Endodermal cell (in vitro differentiated cells): ENCODE measurements at regions not wholly inside any gene's neighbourhood (a gene's known extent, or its start where the extent isn't known, plus 50 kb on each side); places are given as distances from the start of the nearest gene placed in this dataset.

Experiments
- DNase-seq: peaks from one replicate; pipeline ENCODE4 v3.0.0-alpha.2; 2017
- H3K27ac ChIP-seq: 2 replicates; pipeline ENCODE4 v1.5.1; 2013; ENCODE audit warnings: mild to moderate bottlenecking, low read depth, low read length, moderate library complexity
- H3K27me3 ChIP-seq: 2 replicates; pipeline ENCODE4 v1.6.1; 2013; ENCODE audit warnings: mild to moderate bottlenecking, low read length, moderate library complexity; ENCODE audit not compliant: insufficient read depth, control insufficient read depth, poor library complexity, severe bottlenecking
- H3K36me3 ChIP-seq: 2 replicates; pipeline ENCODE4 v1.7.0; 2013; ENCODE audit warnings: mild to moderate bottlenecking, low read length, moderate library complexity; ENCODE audit not compliant: control insufficient read depth, insufficient read depth
- H3K4me1 ChIP-seq: one replicate; pipeline ENCODE4 v1.7.0; 2013; ENCODE audit warnings: low read length; ENCODE audit not compliant: control insufficient read depth, insufficient read depth
- H3K4me3 ChIP-seq: 2 replicates; pipeline ENCODE4 v1.5.1; 2013; ENCODE audit warnings: mild to moderate bottlenecking, low read length, moderate library complexity
- H3K9ac ChIP-seq: 2 replicates; pipeline ENCODE4 v1.6.1; 2013; ENCODE audit warnings: mild to moderate bottlenecking, low read length, moderate library complexity; ENCODE audit not compliant: poor library complexity, severe bottlenecking; ENCODE audit errors: extremely low read depth
- H3K9me3 ChIP-seq: 2 replicates; pipeline ENCODE4 v1.6.1; 2013; ENCODE audit warnings: mild to moderate bottlenecking, low read length, moderate library complexity; ENCODE audit not compliant: control insufficient read depth
- H3K27ac Mint-ChIP-seq: 2 replicates; pipeline ENCODE4 v1.8.0; 2020; ENCODE audit warnings: mixed read lengths
- H3K27me3 Mint-ChIP-seq: 2 replicates; pipeline ENCODE4 v1.8.0; 2021; ENCODE audit warnings: mild to moderate bottlenecking, mixed read lengths; ENCODE audit not compliant: insufficient read depth
- H3K36me3 Mint-ChIP-seq: 2 replicates; pipeline ENCODE4 v1.8.0; 2020; ENCODE audit warnings: low read depth, mixed read lengths
- H3K4me1 Mint-ChIP-seq: 2 replicates; pipeline ENCODE4 v1.8.0; 2020; ENCODE audit warnings: mixed read lengths
- H3K4me3 Mint-ChIP-seq: 2 replicates; pipeline ENCODE4 v1.8.0; 2020; ENCODE audit warnings: mild to moderate bottlenecking, moderate library complexity, mixed read lengths
- H3K9me3 Mint-ChIP-seq: 2 replicates; pipeline ENCODE4 v1.8.0; 2020; ENCODE audit warnings: mild to moderate bottlenecking, mixed read lengths
- CTCF ChIP-seq: fragments of 200-600 bp; sonication (generic); conservative IDR thresholded peaks from 2 replicates; pipeline ENCODE4 v1.5.0; 2021; ENCODE audit warnings: antibody characterized with exemption, mild to moderate bottlenecking
- WGBS, 2 experiments: methylation state at CpG; one replicate each; pipeline versions ENCODE4 v1.1.5 to v1.1.7; 2013; ENCODE audit warnings: missing lambda C conversion rate in 2 of 2, mixed read lengths in 1 of 2; ENCODE audit not compliant: insufficient coverage in 1 of 2, insufficient read length in 1 of 2; 5-methylcytosine and 5-hydroxymethylcytosine counted together

GRCh38 chr7:69448071-69448470, 150.2 kb upstream of the AUTS2 start:
- Histone ChIP-seq H3K4me3 (no peak overlapping the region), H3K27me3 (no peaks in the 10 kb centered on the region), H3K9me3 (peaks cover 8% of the 10 kb centered on the region), H3K4me1 (peaks cover 4% of the 10 kb centered on the region), H3K27ac (no peak overlapping the region), H3K36me3 (no peaks in the 10 kb centered on the region), H3K9ac (no peak overlapping the region)
- H3K36me3 Mint-ChIP-seq = peaks cover 2% of the 10 kb centered on the region
- DNase-seq = no peak
- peaks cover 5% of the 10 kb centered on the region for H3K27me3 Mint-ChIP-seq
- H3K27ac Mint-ChIP-seq = peak overlapping the region; percentile 29
- no peak for TF ChIP-seq CTCF
- H3K4me1 Mint-ChIP-seq = peaks cover 41% of the 10 kb centered on the region
- no peak overlapping the region for H3K4me3 Mint-ChIP-seq
- WGBS, 2 experiments = 93 to 96% methylated on average over 12 to 14 of the region's 14 CpGs
- H3K9me3 Mint-ChIP-seq = peaks cover 16% of the 10 kb centered on the region

GRCh38 chr7:69450456-69450855, 147.8 kb upstream of the AUTS2 start:
- H3K9me3 Mint-ChIP-seq = peaks cover under 1% of the 10 kb centered on the region
- no peaks in the 10 kb centered on the region for H3K9me3 ChIP-seq
- no peaks in the 10 kb centered on the region for H3K36me3 ChIP-seq
- peak overlapping the region; percentile 73 for H3K27ac Mint-ChIP-seq
- peaks cover 38% of the 10 kb centered on the region for H3K4me1 Mint-ChIP-seq
- H3K36me3 Mint-ChIP-seq = no peaks in the 10 kb centered on the region
- peak; percentile 72 for DNase-seq
- peaks cover 5% of the 10 kb centered on the region for H3K27me3 Mint-ChIP-seq
- WGBS, 2 experiments = 5 to 15% methylated on average over 4 to 5 of the region's 5 CpGs
- peaks cover 2% of the 10 kb centered on the region for H3K4me1 ChIP-seq
- peak overlapping the region; percentile 10 for H3K4me3 Mint-ChIP-seq
- no peaks in the 10 kb centered on the region for H3K27me3 ChIP-seq
- no peak overlapping the region for H3K9ac ChIP-seq
- no peak overlapping the region for H3K4me3 ChIP-seq
- no peak for TF ChIP-seq CTCF
- H3K27ac ChIP-seq = no peak overlapping the region

GRCh38 chr7:69451715-69452114, 146.6 kb upstream of the AUTS2 start:
- Histone ChIP-seq H3K4me3 (no peak overlapping the region), H3K4me1 (no peaks in the 10 kb centered on the region), H3K9ac (no peak overlapping the region), H3K36me3 (no peaks in the 10 kb centered on the region), H3K27ac (no peak overlapping the region), H3K9me3 (no peaks in the 10 kb centered on the region), H3K27me3 (no peaks in the 10 kb centered on the region)
- Mint-ChIP-seq H3K4me3 (no peak overlapping the region), H3K9me3 (no peaks in the 10 kb centered on the region), H3K36me3 (no peaks in the 10 kb centered on the region), H3K27me3 (peaks cover 5% of the 10 kb centered on the region), H3K4me1 (peaks cover 31% of the 10 kb centered on the region), H3K27ac (no peak overlapping the region)
- WGBS, 2 experiments = 95 to 97% methylated on average over 2 of the region's 2 CpGs
- TF ChIP-seq CTCF = no peak
- no peak for DNase-seq
